T-helper 9 cell (primary cell): ENCODE measurements at regions not wholly inside any gene's neighbourhood (a gene's known extent, or its start where the extent isn't known, plus 50 kb on each side); places are given as distances from the start of the nearest gene placed in this dataset.
"Not testable (repeated sequence)": the region's sequence is repeated elsewhere in the genome, so short reads cannot be mapped to it uniquely, and the experiment has no call there.

Experiments
- DNase-seq: peaks from one replicate; pipeline ENCODE4 v3.0.0-alpha.2; 2020

DNA sequence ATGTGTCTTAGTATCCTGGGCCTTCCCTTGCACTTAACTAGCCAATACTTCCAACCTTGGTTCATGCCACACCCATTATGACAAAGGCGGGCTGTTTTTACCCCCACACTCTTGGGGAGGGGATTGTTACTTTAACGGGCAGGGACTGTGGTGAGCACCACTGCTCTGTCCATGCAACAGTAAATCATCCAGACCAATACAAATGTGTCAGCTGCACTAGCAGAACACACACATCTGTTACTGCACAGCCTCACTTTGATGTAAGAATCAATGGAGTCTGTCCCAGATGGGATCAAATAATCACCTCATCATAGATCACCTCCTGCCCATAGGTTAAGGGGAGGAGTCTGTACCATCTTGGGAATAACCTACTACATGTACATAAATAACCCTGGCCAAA, 58.1 kb downstream of the NPAP1 start:
- no peak for DNase-seq

- DNase-seq, result no peak
These were observed 58.8 kb downstream of the NPAP1 start for GRCh38 chr15:24734396-24734795.

GRCh38 chr15:24745290-24745689, 69.7 kb downstream of the NPAP1 start:
- no peak for DNase-seq

- DNase-seq, result no peak
These were observed 70.5 kb downstream of the NPAP1 start for GRCh38 chr15:24746094-24746493.

DNA sequence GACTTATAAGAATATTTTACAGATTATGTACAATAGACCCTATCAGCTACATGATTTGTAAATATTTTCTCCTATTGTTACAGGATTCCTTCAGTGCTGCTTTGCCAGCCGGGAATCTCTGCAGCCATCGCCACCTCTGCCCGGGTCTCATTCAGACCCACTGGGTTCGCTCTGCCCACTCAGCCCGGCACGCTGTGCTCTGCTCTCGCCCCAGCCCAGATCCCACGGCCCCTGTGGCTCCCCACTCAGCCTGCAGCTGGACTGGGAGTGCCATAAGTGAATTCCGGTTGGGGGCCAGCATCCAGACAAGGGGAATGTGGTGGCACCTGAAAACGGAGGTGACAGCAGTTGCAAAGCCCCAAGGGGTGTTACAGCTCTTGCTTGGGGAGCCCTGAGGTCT, 71.8 kb downstream of the NPAP1 start:
- no peak for DNase-seq

- no peak for DNase-seq
These were observed 73.4 kb downstream of the NPAP1 start for GRCh38 chr15:24748812-24749439.

DNA sequence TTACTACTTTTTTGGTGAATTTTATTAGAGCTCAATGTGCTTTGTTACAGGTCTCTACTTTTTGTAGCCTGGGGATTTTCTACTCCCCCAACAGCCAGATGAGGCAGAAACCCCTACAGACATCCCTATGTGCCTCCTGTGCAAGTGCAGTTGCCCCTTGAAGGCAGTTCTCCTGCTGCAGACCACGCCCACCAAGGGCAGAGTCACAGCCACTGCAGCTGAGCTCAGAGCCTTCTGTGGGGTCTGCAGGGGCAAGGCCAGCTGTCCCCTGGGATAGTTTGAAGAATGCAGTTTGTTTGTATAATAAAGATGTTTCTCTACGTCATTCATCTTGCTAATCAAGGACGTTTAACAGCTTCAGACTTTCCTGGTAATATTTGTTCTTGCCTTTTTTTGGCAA, 76.8 kb downstream of the NPAP1 start:
- DNase-seq, result no peak

DNA sequence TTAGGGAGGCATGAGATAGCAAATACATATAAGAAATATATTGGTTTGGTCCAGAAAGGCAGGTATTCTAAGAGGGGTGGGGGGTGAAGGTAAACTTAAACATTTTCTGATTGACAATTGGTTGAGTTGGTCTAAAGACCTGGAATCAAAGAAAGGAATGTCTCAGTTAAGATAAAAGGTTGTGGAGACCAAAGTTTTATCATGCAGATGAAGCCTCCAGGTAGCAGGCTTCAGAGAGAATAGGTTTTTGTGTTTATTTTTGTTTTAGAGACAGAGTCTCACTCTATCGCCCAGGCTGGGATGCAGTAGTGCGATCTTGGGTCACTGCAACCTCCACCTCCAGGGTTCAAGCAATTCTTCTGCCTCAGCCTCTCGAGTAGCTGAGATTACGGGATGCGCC, 80.5 kb downstream of the NPAP1 start:
- no peak for DNase-seq

- DNase-seq, result no peak
These were observed 84.5 kb downstream of the NPAP1 start for GRCh38 chr15:24760066-24760465.

- DNase-seq, result no peak
These were observed 86.2 kb downstream of the NPAP1 start for GRCh38 chr15:24761704-24762302.

DNA sequence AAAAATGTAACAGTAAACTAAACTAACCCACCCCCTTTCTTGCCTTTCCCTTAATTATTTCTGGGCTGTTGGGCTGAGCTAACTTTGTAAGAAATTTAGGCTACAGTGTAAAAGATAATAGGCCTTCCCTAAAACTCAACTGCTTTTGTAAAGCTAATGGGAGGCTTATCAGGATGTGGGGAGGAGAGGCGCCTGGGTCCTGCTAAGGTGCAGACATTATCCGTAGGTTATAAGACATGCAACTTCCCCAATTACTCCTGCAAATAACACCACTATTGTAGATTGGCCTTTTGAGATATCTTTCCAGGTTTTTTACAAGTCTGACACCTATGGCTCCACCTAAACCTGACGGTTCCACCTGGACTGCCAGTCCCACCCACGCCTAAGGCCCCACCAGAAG, 88.3 kb downstream of the NPAP1 start:
- no peak for DNase-seq

DNA sequence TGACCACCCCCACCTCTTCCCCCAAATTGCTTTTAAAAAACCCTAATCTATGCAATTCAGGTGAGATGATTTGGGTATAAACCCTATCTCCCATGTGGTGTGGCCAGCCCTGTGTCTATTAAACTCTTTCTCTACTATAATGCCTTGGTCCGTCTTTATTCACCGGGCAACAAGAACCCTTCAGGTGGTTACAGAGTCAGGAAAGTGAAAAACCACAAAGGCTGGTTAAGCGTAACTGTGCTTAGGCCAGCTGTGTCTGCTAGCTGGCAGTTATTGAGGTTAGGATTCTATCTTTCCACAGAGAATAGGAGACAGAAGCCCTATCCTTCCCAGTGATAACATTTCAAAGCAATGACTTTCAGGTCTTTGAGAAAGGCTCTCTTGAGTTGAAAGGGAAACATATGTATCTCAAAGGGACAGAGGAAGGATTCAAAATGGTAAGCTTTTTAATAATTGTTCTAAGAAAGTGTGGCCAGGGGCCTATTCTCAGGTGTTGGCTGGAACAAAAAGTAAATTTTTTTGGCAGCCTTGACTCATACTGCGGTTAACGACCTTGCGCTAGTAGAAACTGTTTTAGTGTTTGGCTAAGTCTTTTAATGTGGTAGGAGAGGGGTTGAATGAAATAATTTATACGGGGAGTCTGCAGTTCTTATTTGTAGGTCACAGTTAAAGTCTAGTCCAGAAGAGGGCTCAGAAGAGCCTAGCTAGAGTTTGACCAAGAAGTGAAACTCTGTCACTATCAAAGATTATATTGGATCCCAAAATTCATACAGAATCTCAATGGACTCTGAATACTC, 89.0 kb downstream of the NPAP1 start:
- DNase-seq, result no peak

DNA sequence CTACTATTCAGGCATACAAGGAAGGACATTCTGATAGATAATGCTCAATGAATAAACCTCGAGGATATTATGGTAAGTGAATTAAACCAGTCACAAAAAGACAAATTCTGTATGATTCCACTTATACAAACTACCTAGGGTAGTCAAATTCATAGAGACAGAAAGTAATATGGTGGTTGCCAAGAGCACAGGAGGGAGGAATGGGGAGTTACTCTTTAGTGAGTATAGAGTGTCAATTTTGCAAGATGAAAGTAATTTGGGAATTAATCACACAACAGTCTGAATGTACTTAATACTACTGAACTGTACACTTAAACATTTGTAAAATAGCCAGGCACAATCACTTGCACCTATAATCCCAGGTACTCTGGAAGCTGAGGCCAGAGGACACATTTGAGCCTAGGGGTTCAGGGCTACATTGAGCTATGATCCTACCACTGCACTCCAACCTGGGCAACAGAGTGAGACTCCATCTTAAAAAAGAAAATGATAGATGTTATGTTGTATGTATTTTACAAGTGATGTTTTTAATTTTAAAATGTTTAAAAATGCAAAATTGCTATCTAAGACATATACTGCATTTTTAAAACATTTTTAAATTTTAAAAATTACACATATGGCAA, 91.0 kb downstream of the NPAP1 start:
- no peak for DNase-seq

GRCh38 chr15:24772266-24772665, 96.7 kb downstream of the NPAP1 start:
- no peak for DNase-seq

GRCh38 chr15:24772686-24773373, 97.3 kb downstream of the NPAP1 start:
- DNase-seq, result peak; percentile 42

- DNase-seq, result no peak
These were observed 101.7 kb downstream of the NPAP1 start for GRCh38 chr15:24777307-24777706.

GRCh38 chr15:24784506-24784905, 108.9 kb downstream of the NPAP1 start:
- DNase-seq, result no peak

DNA sequence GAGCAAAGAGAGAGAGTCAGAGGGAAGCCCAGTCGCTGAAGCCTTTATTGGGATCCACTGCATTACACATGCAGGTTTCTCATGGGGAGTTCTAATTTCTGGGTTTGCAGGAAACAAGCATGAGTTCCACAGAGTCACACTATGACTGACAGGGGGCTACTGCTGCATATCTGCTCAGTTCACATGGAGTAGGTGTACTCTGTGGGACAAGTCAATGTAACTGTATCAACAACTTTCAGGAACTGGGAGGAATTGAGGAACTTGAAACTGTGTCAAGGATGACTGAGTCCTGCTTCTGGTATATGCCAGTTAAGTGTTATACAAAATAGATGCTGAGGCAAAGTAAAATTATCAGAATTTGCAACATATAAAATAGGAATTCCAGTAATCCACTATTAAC, 110.8 kb downstream of the NPAP1 start:
- no peak for DNase-seq

DNA sequence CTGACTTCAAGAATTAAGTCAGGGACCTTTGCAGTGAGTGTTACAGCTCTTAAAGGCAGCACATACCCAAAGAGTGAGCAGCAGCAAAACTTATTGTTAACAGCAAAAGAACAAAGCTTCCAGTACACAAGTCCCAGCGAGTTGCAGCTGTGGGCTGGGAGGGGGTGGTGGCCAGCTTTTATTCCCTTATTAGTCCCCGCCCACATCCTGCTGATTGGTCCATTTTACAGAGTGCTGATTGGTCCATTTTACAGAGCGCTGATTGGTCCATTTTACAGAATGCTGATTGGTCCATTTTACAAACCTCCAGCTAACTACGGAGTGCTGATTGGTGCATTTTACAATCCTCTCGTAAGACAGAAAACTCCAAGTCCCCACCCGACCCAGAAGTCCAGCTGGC, 127.0 kb downstream of the NPAP1 start:
- not testable (repeated sequence) for DNase-seq

DNA sequence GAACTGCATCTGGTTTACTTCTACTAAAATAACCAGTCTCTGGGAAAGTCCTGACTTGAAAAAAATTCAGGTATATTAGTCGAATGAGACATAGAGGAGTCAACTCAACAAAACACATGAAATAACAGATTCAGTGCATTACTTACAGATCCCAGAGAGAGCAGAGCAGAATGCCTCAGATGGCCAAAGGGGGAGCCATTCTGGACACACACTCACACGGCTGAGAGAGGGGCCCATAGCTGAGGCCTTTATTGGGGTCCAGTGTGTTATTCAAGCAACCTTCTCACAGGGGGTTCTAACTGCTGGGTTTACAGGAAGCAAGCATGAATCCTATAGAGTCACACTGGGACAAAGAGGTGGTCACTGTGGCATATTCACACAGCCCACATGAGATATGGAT, 135.1 kb upstream of the SNRPN start:
- DNase-seq, result no peak

DNA sequence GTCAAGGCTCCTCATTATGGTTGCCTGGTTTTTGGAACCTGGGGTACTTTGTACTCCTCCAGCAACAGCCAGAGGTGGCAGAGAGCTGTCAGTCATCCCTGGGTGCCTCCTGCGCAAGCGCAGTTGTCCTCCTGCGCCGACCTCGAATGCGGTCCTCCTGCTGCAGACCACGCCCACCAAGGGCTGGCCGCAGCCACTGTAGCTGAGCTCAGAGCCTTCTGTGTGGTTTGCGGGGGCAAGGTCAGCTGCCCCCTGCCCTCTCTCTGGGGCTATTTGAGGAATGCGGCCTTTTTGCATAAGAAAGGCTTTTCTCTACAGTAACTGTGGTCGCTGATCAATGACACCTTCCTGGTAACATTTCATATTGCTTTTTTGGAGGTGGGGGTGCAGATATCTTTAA, 131.3 kb upstream of the SNRPN start:
- DNase-seq, result no peak

GRCh38 chr15:24832282-24832681, 122.5 kb upstream of the SNRPN start:
- DNase-seq, result no peak

- DNase-seq, result no peak
These were observed 119.5 kb upstream of the SNRPN start for GRCh38 chr15:24835301-24835700.
